ENCODE measurements at regions not wholly inside any gene's neighbourhood (a gene's known extent, or its start where the extent isn't known, plus 50 kb on each side); places are given as distances from the start of the nearest gene placed in this dataset.

DNA sequence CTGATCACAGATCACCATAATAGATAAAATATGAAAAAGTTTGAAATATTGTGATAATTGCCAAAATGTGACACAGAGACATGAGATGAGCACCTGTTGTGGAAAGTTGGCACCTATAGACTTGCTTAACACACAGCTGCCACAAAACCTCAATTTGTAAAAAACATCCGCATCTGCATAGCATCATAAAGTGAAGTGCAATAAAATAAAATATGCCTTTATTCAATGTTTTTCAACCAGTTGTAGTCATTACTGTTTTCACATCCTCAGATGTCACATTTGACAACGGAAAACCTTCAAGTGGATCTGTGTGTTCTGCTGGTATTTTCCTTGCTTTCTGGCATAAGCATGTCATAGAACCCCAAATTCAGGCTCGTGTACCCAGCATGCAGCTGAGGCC lies 50.2 kb upstream of the IFNGR1 start:
- TF ChIP-seq GATA2 (IDR thresholded peaks at IDR 0.05; ENCODE audit: low read depth, low read length) (no peak), GATA3 (IDR thresholded peaks at IDR 0.05; ENCODE audit: low read depth, low read length) (no peak)
